Non-pigmented ciliary epithelial cell (primary cell): ENCODE measurements at regions not wholly inside any gene's neighbourhood (a gene's known extent, or its start where the extent isn't known, plus 50 kb on each side); places are given as distances from the start of the nearest gene placed in this dataset.
"Not testable (repeated sequence)": the region's sequence is repeated elsewhere in the genome, so short reads cannot be mapped to it uniquely, and the experiment has no call there.

ENCODE experiments used
- DNase-seq: peaks from one replicate; pipeline ENCODE4 v3.0.0-alpha.2; 2010; ENCODE audit warnings: low read depth

- no peak for DNase-seq
Observed at GRCh38 chr1:218494449-218494852, 149.3 kb downstream of the TGFB2 start.

- DNase-seq: no peak
Observed at GRCh38 chr1:218495931-218496330, 150.8 kb downstream of the TGFB2 start.

- peak; percentile 100 for DNase-seq
Observed at GRCh38 chr1:218496561-218496960, 151.4 kb downstream of the TGFB2 start.

GRCh38 chr1:218498056-218498938 is 153.2 kb downstream of the TGFB2 start:
- DNase-seq: no peak

DNA sequence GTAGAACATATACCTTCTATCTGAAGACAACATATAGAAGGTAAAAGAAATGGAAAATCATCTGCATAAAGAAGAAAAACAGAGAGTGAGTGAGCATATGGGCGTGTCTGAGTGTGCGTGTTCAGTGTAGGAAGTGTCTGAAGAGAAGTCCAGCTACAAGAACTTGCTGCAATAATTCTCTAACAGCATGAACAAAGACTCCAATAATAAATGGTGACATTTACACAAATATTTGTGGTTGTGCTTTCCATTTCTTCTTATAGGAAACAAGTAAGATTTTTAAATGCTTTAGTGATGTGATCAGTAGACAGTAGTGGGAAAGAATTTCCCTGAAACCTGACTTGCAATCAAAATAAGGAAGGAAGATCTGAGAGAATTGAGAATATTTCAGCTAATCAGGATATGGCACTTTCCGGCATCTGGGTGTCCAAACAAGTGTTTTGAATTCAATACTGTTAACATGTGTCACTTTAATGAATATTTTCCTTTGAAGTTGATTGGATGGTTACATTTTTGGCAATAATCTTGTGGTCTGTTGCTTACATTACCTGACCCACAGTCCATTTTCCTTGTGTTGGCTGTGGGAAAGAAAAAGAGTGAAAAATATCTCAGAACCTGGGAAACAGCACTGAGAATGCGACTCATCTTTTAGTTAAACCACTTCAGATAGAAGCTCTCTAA is 154.0 kb downstream of the TGFB2 start:
- peak; percentile 86 for DNase-seq

DNA sequence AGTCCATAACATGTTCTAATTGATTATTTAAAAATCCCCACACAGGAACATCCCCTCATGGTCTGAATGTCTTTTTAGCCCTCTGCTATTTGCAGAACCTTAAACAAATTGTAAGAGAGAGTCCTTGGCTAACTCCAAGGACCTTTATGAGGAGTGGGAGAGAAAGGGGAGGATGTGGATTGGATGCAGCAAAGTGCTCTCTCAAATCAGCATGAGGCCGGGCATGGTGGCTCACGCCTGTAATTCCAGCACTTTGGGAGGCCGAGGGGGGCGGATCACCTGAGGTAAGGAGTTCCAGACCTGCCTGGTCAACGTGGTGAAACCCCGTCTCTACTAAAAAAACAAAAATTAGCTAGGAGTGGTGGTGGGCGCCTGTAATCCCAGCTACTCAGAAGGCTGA is 154.8 kb downstream of the TGFB2 start:
- DNase-seq: no peak

DNA sequence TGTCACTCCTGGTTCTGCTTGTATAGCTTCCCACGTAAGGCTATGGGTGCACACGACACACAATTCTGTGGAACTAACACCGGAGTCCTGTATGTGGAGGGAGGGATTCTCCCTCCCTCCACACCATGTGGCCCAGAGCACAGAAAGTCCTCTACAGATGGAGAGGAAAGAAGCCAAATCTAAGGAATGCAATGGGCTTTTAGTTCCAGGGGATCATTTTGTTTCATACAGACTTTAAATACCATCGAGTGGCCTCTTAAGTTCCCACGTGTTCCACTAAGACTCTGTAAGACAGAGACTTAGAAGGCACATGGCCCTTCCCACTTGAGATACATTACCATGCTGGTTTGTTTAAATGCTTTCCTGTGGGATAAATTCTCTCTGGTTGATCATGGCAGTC is 156.0 kb downstream of the TGFB2 start:
- no peak for DNase-seq

DNA sequence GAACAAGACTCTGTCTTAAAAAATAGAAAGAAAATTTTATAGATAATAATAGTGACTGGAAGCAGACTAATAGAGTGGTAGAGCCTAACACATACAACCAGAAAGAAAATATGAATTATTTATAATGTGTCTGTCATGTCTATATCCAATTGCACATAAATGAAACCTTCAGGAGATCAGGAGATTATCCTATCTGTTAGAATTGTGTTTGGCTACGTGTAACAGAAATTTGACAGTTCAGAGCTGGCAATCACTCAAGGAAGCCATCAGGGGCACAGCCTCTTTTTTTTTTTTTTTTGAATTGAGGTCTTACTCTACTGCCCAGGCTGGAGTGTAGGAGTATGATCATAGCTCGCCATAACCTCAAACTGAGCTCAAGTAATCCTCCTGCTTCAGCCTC is 157.2 kb downstream of the TGFB2 start:
- no peak for DNase-seq

DNA sequence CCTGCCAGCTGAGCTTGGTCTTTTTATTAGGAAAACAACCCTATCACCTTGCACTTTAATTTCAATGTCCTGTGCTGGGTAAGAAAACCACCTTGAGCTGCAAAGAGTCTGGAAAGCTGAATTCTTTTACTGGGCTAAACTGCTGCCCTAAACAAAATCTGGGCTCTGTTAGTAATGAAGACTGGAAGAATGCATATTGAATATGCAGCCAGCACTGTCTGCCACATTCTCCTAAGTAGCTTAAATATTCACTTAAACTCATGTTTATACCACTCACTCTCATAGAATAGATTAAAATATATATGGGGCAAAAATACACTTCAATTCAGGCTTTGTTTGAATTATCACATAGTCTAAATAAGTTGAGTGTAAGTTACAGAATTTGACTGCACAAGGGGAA is 158.0 kb downstream of the TGFB2 start:
- DNase-seq: no peak

GRCh38 chr1:218507355-218508002 is 162.3 kb downstream of the TGFB2 start:
- DNase-seq: no peak

DNA sequence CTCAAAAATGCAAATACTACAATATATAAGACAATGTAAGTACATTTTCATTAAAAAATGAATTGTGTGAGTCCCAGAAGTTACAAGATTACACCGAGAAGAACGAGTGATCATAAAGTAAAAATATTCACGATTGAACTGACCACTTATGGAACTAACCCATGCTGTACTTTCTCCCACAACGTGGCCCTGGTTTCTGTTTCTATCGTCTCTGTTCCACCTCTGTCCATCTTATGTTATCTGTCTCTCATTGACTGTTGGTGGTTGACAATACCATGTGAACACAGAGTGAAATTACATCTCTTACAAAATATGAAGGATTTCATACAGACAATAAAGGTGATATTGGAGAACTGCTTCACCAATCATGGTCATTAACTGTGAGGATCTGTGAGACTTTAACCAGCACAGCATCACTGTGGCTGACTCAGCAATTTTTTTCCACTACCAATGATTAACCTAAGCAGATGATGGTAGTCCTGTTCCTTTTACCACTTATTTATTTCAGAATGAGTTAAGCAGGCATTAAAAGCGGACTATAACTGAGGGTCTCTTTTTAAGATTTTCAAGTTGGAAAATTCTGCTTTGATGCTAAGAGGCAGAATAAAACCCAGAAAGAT is 165.1 kb downstream of the TGFB2 start:
- no peak for DNase-seq

DNA sequence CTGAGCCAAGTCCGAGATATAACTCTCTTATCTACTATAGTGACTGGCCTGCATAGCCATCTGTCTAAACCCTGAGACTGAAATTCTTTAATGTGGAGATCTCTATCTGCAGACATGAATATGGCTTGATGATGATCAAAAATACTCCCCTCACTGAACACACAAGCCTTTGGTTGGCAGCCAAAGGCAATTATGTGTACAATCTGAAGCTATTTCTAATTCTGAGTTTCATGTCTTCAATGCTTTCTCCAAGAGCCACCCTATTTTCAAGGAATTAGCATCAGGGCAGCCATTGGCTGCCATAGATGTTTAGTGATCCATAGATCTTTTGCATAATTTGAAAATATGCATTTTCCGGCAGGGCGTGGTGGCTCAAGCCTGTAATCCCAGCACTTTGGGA is 168.2 kb downstream of the TGFB2 start:
- no peak for DNase-seq

DNA sequence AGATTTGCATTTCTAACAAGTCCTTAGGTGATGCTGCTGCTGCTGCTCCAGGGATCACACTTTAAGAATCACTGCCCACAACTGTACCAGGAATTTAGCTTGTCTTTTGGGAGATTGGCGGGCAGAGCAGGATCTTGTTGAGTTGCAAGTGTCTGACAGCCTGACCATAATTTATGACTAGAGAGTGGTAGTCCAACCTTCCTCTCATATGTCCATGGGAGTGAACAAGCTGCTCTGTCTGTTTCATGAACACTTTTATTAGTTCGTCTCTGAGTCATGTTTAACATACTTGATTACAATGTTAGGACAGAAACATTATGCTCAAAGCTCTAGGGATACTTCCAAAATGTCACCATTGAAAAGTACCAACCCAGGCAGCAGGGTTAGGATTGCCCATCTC is 169.6 kb downstream of the TGFB2 start:
- DNase-seq: no peak

- DNase-seq: no peak
Observed at GRCh38 chr1:218516526-218516925, 171.4 kb downstream of the TGFB2 start.

DNA sequence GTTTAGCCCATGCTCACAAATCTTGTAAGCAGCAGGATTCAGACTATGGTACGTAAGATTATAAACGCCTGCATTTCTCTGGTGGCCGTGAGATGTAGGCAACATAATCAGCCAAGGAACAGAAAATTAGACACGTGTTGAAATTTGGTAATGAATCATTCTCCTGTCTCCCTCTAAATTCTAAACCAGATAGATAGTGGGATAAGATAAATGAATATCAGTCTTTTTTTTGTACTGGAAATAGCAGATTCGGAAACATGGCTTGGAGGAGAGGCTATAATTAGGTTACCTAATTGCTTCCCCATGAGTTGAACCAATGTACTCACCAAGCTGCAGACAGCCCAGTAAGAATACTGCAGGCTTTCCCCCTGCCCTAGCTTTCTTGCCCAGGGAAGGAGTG is 172.3 kb downstream of the TGFB2 start:
- DNase-seq: no peak

DNA sequence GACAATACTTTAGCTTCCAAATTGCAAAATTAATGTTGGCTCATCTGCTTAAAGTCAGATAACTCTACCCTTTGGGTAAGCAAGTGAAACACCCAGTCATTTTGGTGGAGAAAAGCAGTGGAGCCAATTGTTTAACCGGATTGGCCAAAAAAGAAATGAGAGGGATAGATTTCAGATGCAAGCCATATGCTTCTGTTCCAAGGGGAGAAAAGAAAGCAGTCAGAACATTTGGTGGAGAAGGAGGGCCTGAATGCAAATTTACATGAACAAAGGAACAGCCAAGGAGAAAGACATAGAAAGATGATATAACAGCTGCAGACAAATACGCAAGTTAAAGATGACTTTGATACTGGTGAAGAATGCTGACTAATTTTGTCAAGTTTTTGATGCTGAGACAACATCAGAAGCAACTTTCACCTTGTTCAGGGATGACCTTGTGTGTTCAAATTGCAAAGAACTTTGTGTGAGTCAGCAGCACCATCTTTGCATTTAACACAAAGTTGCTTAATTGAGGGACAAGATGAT is 173.1 kb downstream of the TGFB2 start:
- no peak for DNase-seq

DNA sequence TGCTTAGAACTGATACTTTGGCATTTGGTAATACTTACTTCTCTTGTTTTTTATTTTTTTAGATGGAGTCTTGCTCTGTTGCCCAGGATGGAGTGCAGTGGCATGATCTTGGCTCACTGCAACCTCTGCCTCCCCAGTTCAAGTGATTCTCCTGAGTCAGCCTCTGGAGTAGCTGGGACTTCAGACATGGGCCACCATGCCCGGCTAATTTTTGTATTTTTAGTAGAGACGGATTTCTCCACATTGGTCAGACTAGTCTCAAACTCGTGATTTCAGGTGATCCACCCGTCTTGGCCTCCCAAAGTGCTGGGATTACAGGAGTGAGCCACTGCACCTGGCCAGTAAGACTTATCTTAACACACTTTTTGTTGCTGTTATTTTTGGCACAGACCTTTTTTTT is 175.5 kb downstream of the TGFB2 start:
- DNase-seq: not testable (repeated sequence)

DNA sequence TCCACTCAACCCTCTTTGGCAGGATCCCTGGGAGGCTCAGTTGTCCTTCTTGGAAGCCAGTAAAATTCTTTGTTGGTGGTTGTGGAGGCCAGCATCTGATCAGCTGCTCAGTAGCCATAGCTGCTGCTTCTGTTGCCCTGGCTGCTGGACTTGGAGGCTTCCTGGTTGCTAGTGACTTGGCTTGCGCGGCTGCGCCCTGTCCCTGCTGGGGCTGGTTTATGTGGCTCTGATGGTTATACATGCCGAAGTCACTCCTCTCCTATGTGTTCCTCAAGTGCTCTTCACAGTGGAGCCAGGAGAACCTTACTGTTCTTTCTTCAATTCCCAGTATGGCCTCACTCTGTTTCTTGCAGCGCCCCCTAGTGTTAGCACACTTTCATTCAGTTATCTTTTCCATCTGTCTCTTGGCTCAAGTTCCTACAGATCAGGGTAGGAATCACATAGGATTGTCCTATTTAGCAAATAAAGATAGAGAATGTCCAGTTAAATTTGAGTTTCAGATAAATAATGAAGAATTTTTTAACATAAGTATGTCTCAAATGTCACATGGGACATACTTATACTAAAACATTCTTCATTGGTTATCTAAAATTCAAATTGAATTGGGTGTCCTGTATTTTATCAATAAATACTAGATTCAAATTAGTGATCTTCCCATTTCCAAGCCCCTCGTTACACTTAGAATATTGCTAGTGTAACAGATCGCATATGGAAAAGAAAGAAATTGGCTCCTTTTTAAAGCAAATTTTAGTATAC is 176.5 kb downstream of the TGFB2 start:
- DNase-seq: no peak

GRCh38 chr1:218524526-218524925 is 179.4 kb downstream of the TGFB2 start:
- DNase-seq: no peak

DNA sequence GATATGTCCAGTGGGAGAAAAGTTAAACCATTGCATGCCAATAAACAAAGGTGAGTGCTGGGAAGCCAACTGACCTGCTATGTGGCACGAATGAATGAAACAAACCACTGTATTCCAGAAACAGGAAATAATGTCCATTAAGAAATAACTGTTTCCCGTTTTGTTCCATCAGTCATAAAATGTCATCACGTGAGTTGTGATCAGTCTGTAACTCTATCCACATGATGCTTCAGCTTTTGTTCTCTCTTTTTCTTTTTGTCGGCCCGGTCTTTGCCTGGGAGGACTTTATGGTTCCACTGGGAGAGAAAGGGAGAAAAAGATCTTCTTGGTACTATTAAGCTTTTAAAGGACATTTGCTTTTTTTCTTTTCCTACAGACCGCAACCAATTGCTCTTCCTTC is 179.9 kb downstream of the TGFB2 start:
- DNase-seq: no peak

DNA sequence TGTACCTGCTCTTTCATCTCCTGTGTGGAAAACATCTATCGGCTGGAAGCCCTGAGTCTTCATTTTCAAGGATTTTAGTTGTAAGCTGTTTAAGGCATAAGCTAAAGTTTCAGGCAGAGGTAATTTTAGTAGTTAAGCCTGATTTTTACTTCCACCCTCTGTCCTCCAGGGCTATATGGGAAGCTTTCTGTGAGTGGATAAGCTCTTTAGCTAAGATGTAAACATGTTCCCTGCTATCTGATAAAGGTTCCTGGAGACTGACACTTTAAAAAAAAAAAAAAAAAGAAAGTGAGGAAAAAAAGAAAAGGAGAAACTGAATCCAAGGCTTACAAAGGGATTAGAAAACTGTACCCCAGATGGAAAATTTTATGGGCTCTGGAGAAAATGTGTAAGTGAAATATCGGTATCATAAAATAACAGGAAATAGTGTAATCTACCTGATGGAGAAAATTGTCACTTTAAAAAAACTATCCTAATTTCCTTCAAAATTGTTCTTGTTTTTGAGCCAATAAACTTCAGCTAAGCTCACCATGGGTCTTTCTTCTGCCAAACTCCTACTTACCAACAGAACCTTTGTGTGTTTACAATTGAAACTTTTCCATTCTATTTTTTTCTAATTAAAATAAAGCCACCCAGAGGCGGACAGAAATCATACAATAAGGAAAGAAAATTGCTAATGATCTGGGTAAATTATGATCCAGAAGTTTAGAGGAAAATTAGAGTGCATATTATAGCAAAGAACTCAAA is 180.5 kb downstream of the TGFB2 start:
- DNase-seq: no peak
